H1 (cell line): ENCODE measurements at regions not wholly inside any gene's neighbourhood (a gene's known extent, or its start where the extent isn't known, plus 50 kb on each side); places are given as distances from the start of the nearest gene placed in this dataset.

Experiments
- CTCF ChIA-PET: fragments of 300-600 bp; sonication (Branson Sonifier 250); formaldehyde crosslinking; loops from one replicate; lab custom pipeline; 2021; ENCODE audit not compliant: partially characterized antibody; lab: Charles Lee
- POLR2A ChIA-PET: fragments of 300-600 bp; sonication (Branson Sonifier 250); formaldehyde crosslinking; loops from one replicate; lab custom pipeline; 2021; ENCODE audit warnings: inconsistent platforms; ENCODE audit not compliant: partially characterized antibody; lab: Charles Lee
- DNase-seq, 2 experiments: peaks; one replicate each; pipeline versions ENCODE4 v3.0.0 to v3.0.0-alpha.2; 2010 to 2022; ENCODE audit warnings: low spot score in 2 of 2, low read depth in 1 of 2, mixed read lengths in 1 of 2
- FAIRE-seq: peaks from 2 replicates; lab custom pipeline; 2011; peaks lifted over from hg19 to GRCh38; lab: Jason Lieb, UNC
- H2AFZ ChIP-seq: 2 replicates; pipeline ENCODE4 v1.8.1; 2012; ENCODE audit warnings: low read length, inconsistent platforms
- H2AK5ac ChIP-seq: 2 replicates; pipeline ENCODE4 v1.6.1; 2013; ENCODE audit warnings: low read depth, low read length
- H2BK120ac ChIP-seq: replicated peaks from 2 replicates; pipeline ENCODE3; 2013; ENCODE audit warnings: low read depth, low read length, inconsistent platforms
- H2BK12ac ChIP-seq: 2 replicates; pipeline ENCODE4 v1.6.1; 2013; ENCODE audit warnings: low read depth, low read length
- H2BK15ac ChIP-seq: 2 replicates; pipeline ENCODE4 v1.6.1; 2013; ENCODE audit warnings: low read length
- H2BK20ac ChIP-seq: 2 replicates; pipeline ENCODE4 v1.6.1; 2013; ENCODE audit warnings: low read length
- H2BK5ac ChIP-seq: 2 replicates; pipeline ENCODE4 v1.6.1; 2013; ENCODE audit warnings: low read depth, low read length
- H3K14ac ChIP-seq: 2 replicates; pipeline ENCODE4 v1.6.1; 2013; ENCODE audit warnings: inconsistent platforms; ENCODE audit not compliant: insufficient read length
- H3K18ac ChIP-seq: 2 replicates; pipeline ENCODE4 v1.6.1; 2013; ENCODE audit warnings: low read length; ENCODE audit errors: extremely low read depth
- H3K23ac ChIP-seq: 2 replicates; pipeline ENCODE4 v1.6.1; 2013; ENCODE audit warnings: inconsistent platforms; ENCODE audit not compliant: insufficient read length
- H3K23me2 ChIP-seq: 2 replicates; pipeline ENCODE4 v1.6.1; 2013; ENCODE audit warnings: low read depth, low read length
- H3K27ac ChIP-seq: 2 replicates; pipeline ENCODE4 v1.6.1; 2011; ENCODE audit warnings: low read depth, low read length, inconsistent platforms
- H3K27me3 ChIP-seq, 4 experiments: replicated peaks in 1 of 4; 1 replicate in 1 of 4; 2 replicates in 3 of 4; pipeline versions ENCODE4 v1.6.1 to v1.8.1; 2011 to 2013; ENCODE audit warnings: low read length in 3 of 4, mild to moderate bottlenecking in 3 of 4, inconsistent platforms in 2 of 4, mixed read lengths in 2 of 4, moderate library complexity in 1 of 4; ENCODE audit not compliant: control insufficient read depth in 3 of 4, insufficient read depth in 3 of 4; ENCODE audit errors: extremely low read depth in 1 of 4
- H3K36me3 ChIP-seq, 4 experiments: 2 replicates each; pipeline versions ENCODE4 v1.6.1 to v1.8.1; 2011 to 2013; ENCODE audit warnings: mild to moderate bottlenecking in 4 of 4, low read length in 3 of 4, moderate library complexity in 2 of 4, control low read depth in 1 of 4, inconsistent platforms in 1 of 4; ENCODE audit not compliant: insufficient read depth in 4 of 4, control insufficient read depth in 2 of 4
- H3K4ac ChIP-seq: replicated peaks from 2 replicates; pipeline ENCODE3; 2013; ENCODE audit warnings: low read length, low read depth, mixed read lengths, inconsistent platforms; ENCODE audit not compliant: insufficient read length
- H3K4me1 ChIP-seq, 4 experiments: replicated peaks in 1 of 4; 1 replicate in 1 of 4; 2 replicates in 3 of 4; pipeline versions ENCODE4 v1.6.1 to v1.8.1; 2011 to 2013; ENCODE audit warnings: low read length in 3 of 4, inconsistent platforms in 2 of 4, mixed read lengths in 1 of 4; ENCODE audit not compliant: insufficient read depth in 4 of 4, control insufficient read depth in 3 of 4
- H3K4me2 ChIP-seq, 2 experiments: 2 replicates each; pipeline versions ENCODE4 v1.6.1 to v1.8.1; 2011 to 2013; ENCODE audit warnings: low read depth in 2 of 2, low read length in 2 of 2, control low read depth in 1 of 2, inconsistent platforms in 1 of 2, mild to moderate bottlenecking in 1 of 2; ENCODE audit not compliant: insufficient read depth in 1 of 2
- H3K4me3 ChIP-seq, 4 experiments: fragments of 200-600, 300-600 bp in 1 of 4; sonication (generic), shearing (Covaris generic), sonication (Bioruptor Twin) in 1 of 4; 2 replicates each; pipeline versions ENCODE4 v1.5.1 to v1.8.1; 2011 to 2016; ENCODE audit warnings: low read length in 4 of 4, low read depth in 3 of 4, control low read depth in 2 of 4, inconsistent platforms in 2 of 4, mild to moderate bottlenecking in 2 of 4, mixed read lengths in 1 of 4, moderate library complexity in 1 of 4; ENCODE audit not compliant: insufficient read depth in 2 of 4; ENCODE audit errors: extremely low read depth in 1 of 4
- H3K56ac ChIP-seq: replicated peaks from 2 replicates; pipeline ENCODE3; 2013; ENCODE audit warnings: low read depth, mild to moderate bottlenecking, mixed read lengths, low read length, inconsistent platforms; ENCODE audit not compliant: insufficient read length
- H3K79me1 ChIP-seq: 2 replicates; pipeline ENCODE4 v1.6.1; 2013; ENCODE audit warnings: low read depth, low read length, control low read depth
- H3K79me2 ChIP-seq, 2 experiments: 2 replicates each; pipeline versions ENCODE4 v1.6.1 to v1.8.1; 2012 to 2013; ENCODE audit warnings: low read length in 2 of 2, mild to moderate bottlenecking in 2 of 2, inconsistent platforms in 1 of 2; ENCODE audit not compliant: insufficient read depth in 2 of 2, control insufficient read depth in 1 of 2
- H3K9ac ChIP-seq, 4 experiments: replicated peaks in 1 of 4; 1 replicate in 1 of 4; 2 replicates in 3 of 4; pipeline versions ENCODE4 v1.6.1 to v1.8.1; 2011 to 2013; ENCODE audit warnings: low read depth in 3 of 4, low read length in 3 of 4, control low read depth in 2 of 4, mild to moderate bottlenecking in 2 of 4, moderate library complexity in 2 of 4, inconsistent platforms in 1 of 4; ENCODE audit errors: extremely low read depth in 1 of 4
- H3K9me3 ChIP-seq, 2 experiments: 2 replicates each; pipeline versions ENCODE4 v1.6.1 to v1.8.1; 2012 to 2013; ENCODE audit warnings: mild to moderate bottlenecking in 2 of 2, moderate library complexity in 2 of 2, control low read depth in 1 of 2, inconsistent platforms in 1 of 2, low read depth in 1 of 2, low read length in 1 of 2, mixed read lengths in 1 of 2; ENCODE audit not compliant: insufficient read depth in 2 of 2
- H4K20me1 ChIP-seq, 2 experiments: replicated peaks in 1 of 2; 2 replicates each; pipeline versions ENCODE3 to v1.8.1; 2011 to 2013; ENCODE audit warnings: inconsistent platforms in 2 of 2, low read length in 2 of 2, mild to moderate bottlenecking in 1 of 2; ENCODE audit not compliant: insufficient read depth in 2 of 2, control insufficient read depth in 1 of 2
- H4K5ac ChIP-seq: 2 replicates; pipeline ENCODE4 v1.6.1; 2013; ENCODE audit warnings: low read length, low read depth, mixed read lengths, inconsistent platforms; ENCODE audit not compliant: insufficient read length
- H4K8ac ChIP-seq: 2 replicates; pipeline ENCODE4 v1.8.0; 2013; ENCODE audit warnings: mild to moderate bottlenecking, moderate library complexity, low read length, inconsistent platforms; ENCODE audit not compliant: insufficient read depth; ENCODE audit errors: extremely low read depth
- H4K91ac ChIP-seq: replicated peaks from 2 replicates; pipeline ENCODE3; 2013; ENCODE audit warnings: low read length, mixed read lengths, inconsistent platforms; ENCODE audit not compliant: insufficient read length
- WGBS, 2 experiments: shearing (Covaris generic) in 1 of 2; methylation state at CpG; one replicate each; pipeline versions ENCODE4 v1.1.6 to v1.1.7; 2013 to 2015; ENCODE audit warnings: low lambda C conversion rate in 2 of 2, mixed read lengths in 2 of 2, inconsistent platforms in 1 of 2, low coverage in 1 of 2, missing lambda C conversion rate in 1 of 2; ENCODE audit not compliant: insufficient replicate concordance in 2 of 2, insufficient coverage in 1 of 2, insufficient read length in 1 of 2; ENCODE audit errors: extremely low coverage in 1 of 2, missing lambda C conversion rate in 1 of 2; 5-methylcytosine and 5-hydroxymethylcytosine counted together

DNA sequence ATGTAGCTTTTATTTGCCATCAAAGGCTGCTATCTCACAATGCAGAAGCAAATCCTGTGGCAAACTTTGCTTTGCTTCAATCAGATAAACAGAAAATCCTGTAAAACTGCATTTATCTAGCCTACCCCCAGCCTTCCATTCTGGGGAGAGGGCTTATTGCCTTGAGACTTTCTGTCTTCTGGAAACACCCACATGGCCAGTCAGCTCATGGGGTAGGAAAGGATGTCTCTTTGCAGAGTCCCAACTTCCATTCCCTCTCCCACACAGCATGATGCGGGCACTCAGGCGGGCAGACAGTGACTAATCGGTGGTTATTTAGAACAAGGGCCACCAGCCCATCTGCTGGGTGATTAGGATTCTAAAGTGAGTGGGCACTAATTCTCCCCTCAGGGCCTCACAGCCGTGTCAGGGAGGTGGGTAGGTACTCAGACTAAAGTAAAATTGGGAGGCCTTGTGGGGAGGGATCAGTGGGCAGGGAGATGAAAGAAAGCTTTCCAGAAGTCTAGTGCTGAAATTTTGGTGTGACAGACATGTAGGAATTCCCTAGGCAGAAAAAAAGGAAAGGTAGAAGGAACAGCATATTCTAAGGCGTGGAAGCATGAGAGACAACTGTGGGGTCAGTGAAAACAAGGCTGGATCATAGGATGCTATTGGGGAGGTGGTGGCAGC is 720.5 kb downstream of the VRK1 start:
- no peaks in the 10 kb centered on the region for H3K9me3 ChIP-seq
- H3K9ac ChIP-seq, result no peak overlapping the region
- no peaks in the 10 kb centered on the region for H3K4me1 ChIP-seq
- no peak overlapping the region for H3K14ac ChIP-seq
- no peak overlapping the region for H4K91ac ChIP-seq
- DNase-seq, result no peak
- no peak overlapping the region for H2BK15ac ChIP-seq
- H3K79me1 ChIP-seq, result no peaks in the 10 kb centered on the region
- no peaks in the 10 kb centered on the region; a peak in 1 of 8 replicates for H3K36me3 ChIP-seq
- H3K4me3 ChIP-seq, result no peak overlapping the region
- H2BK12ac ChIP-seq, result no peak overlapping the region
- H2BK5ac ChIP-seq, result no peak overlapping the region
- H3K79me2 ChIP-seq, result no peaks in the 10 kb centered on the region
- no peak overlapping the region for H4K5ac ChIP-seq
- H3K4ac ChIP-seq, result no peak overlapping the region
- H2AFZ ChIP-seq, result no peak overlapping the region
- H3K27ac ChIP-seq, result no peak overlapping the region
- H3K23me2 ChIP-seq, result no peaks in the 10 kb centered on the region
- H3K18ac ChIP-seq, result no peak overlapping the region
- no peak overlapping the region for H2AK5ac ChIP-seq
- H3K4me2 ChIP-seq, result no peak overlapping the region
- no peaks in the 10 kb centered on the region for H3K27me3 ChIP-seq
- no peak overlapping the region for H3K23ac ChIP-seq
- ChIA-PET CTCF (interaction anchor here (0.6 kb wide), 1 partner anchor 439 kb away, joined by 3 read pairs; no protein-coding TSS in a partner anchor), POLR2A (no interaction called here)
- FAIRE-seq, result no peak
- H2BK120ac ChIP-seq, result no peak overlapping the region
- H2BK20ac ChIP-seq, result no peak overlapping the region
- no peak overlapping the region for H3K56ac ChIP-seq
- 94% methylated on average over 5 of the region's 5 CpGs; no CpG with 5 or more reads in 1 of the 2 experiments for WGBS, 2 experiments
- no peak overlapping the region for H4K8ac ChIP-seq
- no peaks in the 10 kb centered on the region for H4K20me1 ChIP-seq
